Jurkat, Clone E6-1 (cell line): ENCODE measurements at regions not wholly inside any gene's neighbourhood (a gene's known extent, or its start where the extent isn't known, plus 50 kb on each side); places are given as distances from the start of the nearest gene placed in this dataset.
A peak's percentile ranks its signal among the peaks of the same experiment; 100 is the strongest.

ENCODE experiments used
- DNase-seq: peaks from one replicate; pipeline ENCODE4 v3.0.0-alpha.2; 2011; ENCODE audit warnings: low read depth, low spot score
- H3K4me3 ChIP-seq: 2 replicates; pipeline ENCODE4 v1.5.1; 2011; ENCODE audit warnings: mild to moderate bottlenecking, low read length, control low read depth, moderate library complexity

DNA sequence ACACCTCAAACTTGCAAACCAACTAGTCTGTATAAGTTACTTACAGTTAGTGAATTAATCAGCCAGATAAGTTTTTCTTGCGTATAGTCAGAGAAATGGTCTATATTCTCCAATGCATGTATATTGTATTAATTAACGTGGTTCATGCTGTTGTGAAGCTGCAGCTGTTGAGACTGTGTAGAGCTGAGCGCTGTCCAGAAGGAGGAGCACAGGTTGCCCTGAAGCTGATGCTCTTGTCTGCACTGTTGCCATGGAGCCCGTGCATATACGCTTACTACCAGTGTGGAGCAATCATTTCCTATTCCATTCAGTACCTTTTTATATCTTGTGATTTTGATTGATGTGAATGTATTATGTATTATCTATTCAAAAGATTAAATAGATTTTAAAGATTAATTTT lies 74.3 kb upstream of the ARID2 start:
- DNase-seq = peak; percentile 77
- no peak overlapping the region for H3K4me3 ChIP-seq

DNA sequence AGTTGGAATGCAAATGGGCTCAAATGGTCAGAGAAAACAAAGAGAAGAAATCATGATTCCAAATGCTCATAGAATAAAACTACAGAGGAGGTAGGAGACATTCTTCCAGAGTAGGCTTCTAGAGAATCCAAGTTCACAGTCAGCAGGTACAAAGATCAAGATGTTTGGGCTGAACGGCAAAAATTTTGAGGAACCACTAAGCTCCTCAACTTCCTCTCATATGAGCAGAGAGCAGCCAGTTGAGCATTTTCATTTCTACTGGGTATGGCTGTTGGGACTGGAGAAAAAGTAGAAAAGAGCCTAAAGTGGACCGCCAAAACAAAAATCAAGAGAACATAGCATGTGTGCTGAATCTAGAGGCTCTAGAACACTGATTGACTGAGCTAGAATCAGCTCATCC lies 73.8 kb upstream of the ARID2 start:
- DNase-seq = no peak
- H3K4me3 ChIP-seq = no peak overlapping the region

DNA sequence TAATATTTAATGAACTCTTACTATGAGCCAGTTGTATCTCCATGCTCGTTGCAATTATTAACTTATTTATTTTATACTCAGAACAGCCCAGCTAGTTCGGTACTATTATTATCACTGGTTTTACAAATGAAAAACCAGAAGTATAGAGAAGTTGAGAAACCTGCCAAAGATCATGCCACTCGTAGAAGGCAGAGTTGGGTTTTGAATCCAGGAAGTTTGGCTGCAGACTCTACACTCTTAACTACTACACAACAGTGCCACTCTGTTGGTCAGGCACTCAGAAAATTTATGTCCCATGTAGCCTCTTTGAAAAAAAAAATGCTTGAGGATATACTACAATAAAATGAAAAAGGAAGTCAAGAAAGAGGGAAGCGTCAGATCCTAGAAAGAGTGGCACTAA lies 71.5 kb upstream of the ARID2 start:
- DNase-seq = no peak
- H3K4me3 ChIP-seq = no peak overlapping the region

DNA sequence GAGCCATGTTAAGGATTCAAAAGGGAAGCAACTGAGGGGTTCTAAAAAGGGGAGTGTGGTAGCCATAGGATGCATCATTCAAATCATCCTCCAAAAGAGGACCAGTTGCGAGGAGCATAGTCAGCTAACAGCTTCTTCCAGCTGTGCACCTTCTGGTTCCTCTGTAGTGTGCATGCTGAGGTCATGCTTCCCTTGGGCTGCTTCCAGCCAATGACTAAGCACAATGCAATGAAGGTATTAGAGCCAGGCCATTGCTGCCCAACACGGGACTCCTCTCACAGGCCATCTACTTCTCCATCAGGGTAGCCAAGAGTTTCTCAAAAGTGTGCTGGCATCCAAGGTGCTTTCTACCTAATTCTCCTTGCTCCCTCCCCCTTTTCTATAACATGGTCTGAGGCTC lies 69.2 kb upstream of the ARID2 start:
- no peak overlapping the region for H3K4me3 ChIP-seq
- no peak for DNase-seq

DNA sequence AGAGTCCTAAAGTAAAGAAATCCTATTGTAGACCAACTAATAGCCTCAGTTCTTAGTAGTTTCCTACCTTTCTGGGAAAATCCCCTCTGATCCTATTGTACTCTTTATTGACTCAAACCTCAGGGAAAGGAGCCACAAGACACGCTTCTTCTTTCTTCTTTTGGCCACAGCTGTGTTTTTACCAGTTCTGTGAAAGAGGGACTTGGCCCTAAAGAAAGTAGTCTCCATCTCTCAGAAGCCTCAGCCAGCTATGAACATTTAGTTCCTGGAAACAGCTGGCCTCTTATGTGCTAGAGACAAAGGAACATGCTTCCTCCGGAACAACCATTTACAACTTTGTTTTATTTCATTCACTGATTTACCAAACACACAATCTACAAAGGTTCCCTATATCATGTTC lies 66.1 kb upstream of the ARID2 start:
- no peak overlapping the region for H3K4me3 ChIP-seq
- no peak for DNase-seq

DNA sequence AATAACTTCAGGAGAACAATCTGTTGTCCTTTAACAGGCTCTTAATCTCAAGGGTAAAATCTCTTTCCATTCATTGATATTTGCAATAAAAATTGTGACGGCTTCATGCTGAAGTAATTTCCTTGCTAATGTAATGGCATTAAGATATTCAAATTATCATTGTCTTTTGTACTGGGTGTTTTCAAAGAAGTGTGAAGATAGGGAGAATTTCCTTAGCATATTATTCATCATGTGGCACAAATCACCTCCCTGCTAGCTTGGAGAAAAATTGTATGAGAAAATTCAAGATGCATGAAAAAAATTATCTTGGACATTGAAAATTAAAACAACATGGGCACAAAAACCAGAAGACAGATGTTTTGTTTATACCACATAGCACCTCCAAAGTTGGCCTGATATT lies 63.6 kb upstream of the ARID2 start:
- H3K4me3 ChIP-seq = no peak overlapping the region
- no peak for DNase-seq

DNA sequence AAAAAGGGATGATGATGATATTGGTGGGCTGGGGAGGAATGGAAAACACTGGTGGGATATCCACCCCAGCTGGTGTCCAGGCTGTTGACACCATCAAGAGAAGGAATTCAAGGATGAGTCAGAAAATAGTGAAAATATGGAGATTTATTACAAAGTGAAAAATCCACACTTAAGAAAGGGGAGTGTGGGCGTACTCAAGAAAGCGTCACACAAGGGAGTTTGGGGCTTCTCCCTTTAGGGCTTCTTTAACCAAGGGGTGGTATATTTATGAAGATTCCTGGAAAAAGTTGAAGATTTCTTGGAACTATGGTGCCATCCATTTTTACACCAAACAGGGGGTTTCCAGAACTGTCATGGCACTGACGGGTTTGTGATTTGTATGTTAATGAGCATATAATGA lies 63.1 kb upstream of the ARID2 start:
- no peak overlapping the region for H3K4me3 ChIP-seq
- no peak for DNase-seq

DNA sequence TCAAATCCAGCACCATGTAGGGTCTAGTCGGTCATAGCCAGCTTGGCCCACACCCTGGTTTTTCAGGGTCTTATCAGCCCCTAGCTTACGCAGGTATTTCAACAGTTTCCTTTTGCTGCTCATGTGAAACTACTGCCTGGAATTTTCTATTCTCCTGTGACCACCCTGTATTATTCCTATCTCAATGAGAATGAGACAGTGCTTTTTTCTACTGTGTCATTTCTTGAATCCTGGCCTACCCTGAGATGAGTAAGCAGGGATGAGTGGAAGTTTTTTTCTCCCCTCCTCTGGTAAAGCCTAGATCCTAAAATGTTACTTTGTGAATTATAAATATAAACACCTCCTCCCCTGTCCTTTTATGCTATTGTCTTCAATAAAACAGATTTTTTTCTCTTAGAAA lies 62.7 kb upstream of the ARID2 start:
- H3K4me3 ChIP-seq = no peak overlapping the region
- DNase-seq = no peak

DNA sequence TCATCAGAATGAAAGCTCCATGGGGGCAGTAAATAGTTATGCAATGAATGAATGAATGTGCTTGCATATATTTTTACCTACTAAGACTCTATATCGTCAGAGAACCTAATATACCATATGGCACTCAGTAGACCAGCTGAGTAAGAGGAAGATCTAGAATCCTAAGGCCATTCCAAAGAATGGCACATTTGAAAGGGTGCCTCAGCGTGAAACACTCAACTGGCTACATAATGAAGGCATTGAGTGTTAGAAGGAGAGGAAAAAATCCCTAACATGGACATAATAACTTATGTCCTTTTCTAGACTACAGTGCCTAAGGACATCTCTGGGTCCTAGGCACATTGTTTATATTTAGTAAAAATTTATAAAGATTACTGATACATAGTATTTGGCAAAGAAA lies 61.7 kb upstream of the ARID2 start:
- no peak overlapping the region for H3K4me3 ChIP-seq
- no peak for DNase-seq

DNA sequence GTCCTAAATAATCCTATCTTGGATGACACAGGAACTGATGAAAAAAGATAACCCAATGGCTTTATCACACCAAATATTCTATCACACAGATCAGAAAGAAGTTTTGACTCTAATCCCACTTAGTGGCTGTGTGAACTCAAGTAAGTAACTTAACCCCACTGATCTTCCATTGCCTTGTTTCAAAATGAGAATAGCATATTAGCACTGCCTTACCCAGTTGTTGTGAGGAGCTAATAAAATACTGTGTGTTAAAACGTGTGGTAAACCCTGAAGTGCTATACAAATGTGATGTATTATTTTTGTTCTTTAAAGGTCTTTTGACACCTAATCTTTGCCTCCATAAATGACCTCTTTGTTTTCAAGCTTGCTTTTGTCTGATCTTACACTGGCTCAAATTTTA lies 60.9 kb upstream of the ARID2 start:
- H3K4me3 ChIP-seq = no peak overlapping the region
- DNase-seq = peak; percentile 28

DNA sequence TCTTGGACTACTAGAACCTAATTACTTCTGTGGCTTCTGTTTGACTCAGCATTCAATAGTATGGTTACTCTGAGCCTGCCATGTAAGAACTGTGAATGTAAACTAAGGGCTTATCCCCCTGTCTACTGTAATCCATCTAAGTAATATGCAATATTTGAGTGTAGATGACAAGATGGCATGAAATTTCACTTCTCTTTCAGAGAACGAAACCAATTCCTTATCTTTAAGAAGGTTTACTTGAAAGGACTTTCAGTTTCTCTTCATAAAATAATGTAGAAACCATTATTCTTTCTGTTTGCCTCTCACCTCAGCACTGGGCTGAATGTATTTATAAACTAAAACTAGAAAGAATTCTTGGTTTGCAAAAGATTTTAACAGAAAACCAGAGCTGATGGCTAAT lies 60.4 kb upstream of the ARID2 start:
- DNase-seq = peak; percentile 46
- H3K4me3 ChIP-seq = no peak overlapping the region

DNA sequence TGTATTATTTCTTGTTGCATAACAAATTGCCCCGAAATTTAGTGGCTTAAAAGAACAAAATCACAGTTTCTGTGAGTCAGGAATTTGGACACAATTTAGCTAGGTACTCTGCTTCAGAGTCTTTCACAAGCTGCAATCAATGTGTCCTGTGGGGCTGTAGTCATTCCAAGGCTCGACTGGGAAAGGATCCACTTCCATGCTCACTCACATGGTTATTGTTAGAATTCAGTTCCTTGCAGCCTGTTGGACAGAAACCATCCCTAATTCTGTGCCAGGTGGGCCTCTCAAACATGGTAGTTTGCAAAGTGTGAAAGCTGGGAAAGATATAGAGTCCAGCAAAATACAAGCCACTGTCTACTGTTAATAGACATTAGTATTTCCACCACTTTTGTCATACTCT lies 59.7 kb upstream of the ARID2 start:
- DNase-seq = no peak
- H3K4me3 ChIP-seq = no peak overlapping the region

DNA sequence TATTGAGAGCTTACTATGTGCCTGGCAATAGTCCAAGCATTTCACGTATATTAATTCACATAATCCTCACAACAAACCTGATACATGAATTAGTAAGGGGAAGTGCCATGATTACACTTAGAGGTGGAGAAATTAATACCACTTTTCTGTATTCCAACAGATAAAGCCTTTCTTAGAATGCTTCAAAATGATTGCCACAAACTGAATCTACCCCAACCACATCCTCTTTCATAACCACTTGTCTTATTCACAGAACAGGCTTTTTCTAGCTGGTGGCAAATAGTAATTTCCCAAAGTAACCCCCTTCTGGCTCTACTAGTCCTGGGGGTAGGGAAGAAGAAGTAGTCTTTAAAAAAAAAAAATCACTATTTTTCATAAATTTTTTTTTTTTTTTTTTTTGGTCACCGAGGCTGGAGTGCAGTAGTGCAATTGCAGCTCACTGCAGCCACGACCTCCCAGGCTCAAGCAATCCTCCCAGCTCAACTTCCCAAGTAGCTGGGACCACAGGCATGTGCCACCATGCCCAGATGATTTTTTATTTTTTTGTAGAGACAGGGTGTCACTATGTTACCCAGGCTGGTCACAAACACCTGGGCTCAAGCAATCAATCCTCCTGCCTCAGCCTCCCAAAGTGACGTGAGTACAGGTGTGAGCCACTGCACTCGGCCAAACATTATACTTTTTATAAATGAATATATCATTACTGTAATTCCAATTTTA lies 59.0 kb upstream of the ARID2 start:
- peak; percentile 97 for DNase-seq
- H3K4me3 ChIP-seq = no peak overlapping the region; the same call in 1 of the 2 replicates

DNA sequence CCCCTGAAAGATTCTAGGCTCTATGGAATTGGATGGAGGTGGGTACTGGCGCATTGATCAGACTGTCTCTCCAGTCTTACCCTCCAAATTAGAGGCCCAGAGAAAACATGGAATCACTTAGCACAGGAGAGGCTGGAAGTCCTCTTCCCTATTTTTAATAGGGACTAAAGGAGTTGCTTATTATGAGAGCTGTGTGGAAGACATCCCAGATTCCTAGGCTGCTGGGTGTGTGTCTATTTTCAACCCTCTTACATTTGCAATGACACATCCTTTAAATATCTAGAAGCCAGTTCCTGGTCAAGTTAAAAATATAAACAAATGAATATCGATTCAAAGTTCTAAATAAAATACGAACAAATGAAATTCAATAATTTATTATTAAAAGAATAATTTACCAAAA lies 58.3 kb upstream of the ARID2 start:
- DNase-seq = no peak
- H3K4me3 ChIP-seq = no peak overlapping the region

DNA sequence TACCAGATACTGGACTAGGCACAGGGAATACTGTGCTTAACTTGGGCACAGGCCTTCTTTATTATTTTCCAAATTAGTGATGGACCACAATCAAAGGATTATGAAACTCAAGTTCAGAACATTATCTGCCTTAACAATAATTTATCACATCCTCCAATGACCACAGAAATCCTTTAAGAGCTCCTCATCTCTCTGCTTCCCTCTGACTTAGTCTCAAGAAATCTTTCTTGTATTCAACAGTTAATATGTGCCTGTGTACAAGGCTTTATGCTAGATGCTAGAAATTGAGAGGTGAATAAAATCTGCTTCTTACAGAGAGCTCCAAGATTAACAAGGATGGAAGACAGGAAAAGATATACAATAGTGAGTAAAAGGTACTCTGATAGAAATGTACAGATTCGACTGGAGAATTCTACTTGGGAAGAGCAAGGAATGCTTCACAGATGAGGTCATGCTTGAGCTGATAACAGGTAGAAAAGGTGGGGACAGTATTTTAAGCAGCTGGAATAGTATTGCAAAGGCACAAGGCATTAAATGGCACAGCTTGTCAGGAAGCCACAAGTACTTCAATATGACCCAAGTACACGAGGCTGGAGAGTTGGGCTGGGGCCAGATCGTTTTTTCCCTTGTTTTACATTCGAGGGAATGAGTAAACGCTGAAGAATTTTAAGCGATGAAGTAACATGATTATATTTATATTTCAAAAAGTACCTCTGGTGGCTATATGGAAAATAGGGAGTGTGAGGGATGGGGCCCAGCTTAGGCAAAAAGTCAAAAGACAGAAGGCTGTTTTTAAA lies 55.1 kb upstream of the ARID2 start:
- DNase-seq = no peak
- no peak overlapping the region for H3K4me3 ChIP-seq

DNA sequence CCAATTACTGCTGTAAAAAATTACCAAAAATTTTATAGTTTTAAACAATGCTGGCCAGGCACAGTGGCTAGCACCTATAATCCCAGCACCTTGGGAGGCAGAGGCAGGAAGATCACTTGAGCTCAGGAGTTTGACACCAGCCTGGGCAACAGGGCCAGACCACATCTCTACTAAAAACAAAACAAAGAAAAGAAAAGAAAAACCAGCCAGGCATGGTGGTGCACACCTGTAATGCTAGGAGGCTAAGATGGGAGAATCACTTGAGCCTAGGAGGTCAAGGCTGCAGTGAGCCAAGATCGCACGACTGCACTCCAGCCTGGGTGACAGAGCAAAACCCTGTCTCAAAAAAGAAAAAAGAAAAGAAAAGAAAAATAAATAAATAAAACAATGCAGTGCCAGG lies 54.0 kb upstream of the ARID2 start:
- DNase-seq = no peak
- H3K4me3 ChIP-seq = no peak overlapping the region
